ENCODE measurements at regions not wholly inside any gene's neighbourhood (a gene's known extent, or its start where the extent isn't known, plus 50 kb on each side); places are given as distances from the start of the nearest gene placed in this dataset.
"Not testable (repeated sequence)": the region's sequence is repeated elsewhere in the genome, so short reads cannot be mapped to it uniquely, and the experiment has no call there.

- BruUV-seq (replicated peaks), result no TSS peak
These were observed 60.1 kb upstream of the GNAQ start for GRCh38 chr9:78091731-78092130.

GRCh38 chr9:78089111-78089510 is 57.5 kb upstream of the GNAQ start:
- H3K27ac Mint-ChIP-seq (ENCODE audit: unreplicated experiment), result no peak overlapping the region
- no peak for TF ChIP-seq CTCF (IDR thresholded peaks at IDR 0.05; ENCODE audit: insufficient read depth in 1 of 2, low read depth in 1 of 2, low read length in 1 of 2, severe bottlenecking in 1 of 2, unreplicated experiment in 1 of 2)
- H3K4me1 Mint-ChIP-seq (ENCODE audit: low read depth, unreplicated experiment), result no peaks in the 10 kb centered on the region
- H3K4me3 Mint-ChIP-seq (ENCODE audit: unreplicated experiment), result no peak overlapping the region
- peaks cover 6% of the 10 kb centered on the region for H3K9me3 Mint-ChIP-seq (ENCODE audit: unreplicated experiment)
- BruUV-seq (replicated peaks), result no TSS peak
- Histone ChIP-seq H3K9me3 (no peaks in the 10 kb centered on the region), H3K4me3 (ENCODE audit: low read depth, low read length) (no peak overlapping the region), H3K36me3 (ENCODE audit: control insufficient read depth, insufficient read depth, low read length) (no peaks in the 10 kb centered on the region), H3K27me3 (replicated peaks; ENCODE audit: control insufficient read depth, insufficient read depth, low read length) (no peaks in the 10 kb centered on the region), H3K4me1 (no peaks in the 10 kb centered on the region)
- POLR2A ChIA-PET, result no interaction called here
- H3K27me3 Mint-ChIP-seq (ENCODE audit: insufficient read depth, unreplicated experiment), result no peaks in the 10 kb centered on the region
- intact Hi-C loops (cut with micrococcal nuclease; ENCODE audit: unreplicated experiment), result no loop called here
- H3K36me3 Mint-ChIP-seq (ENCODE audit: insufficient read depth, unreplicated experiment), result no peaks in the 10 kb centered on the region
- DNase-seq, result no peak
- CTCF ChIA-PET, result no interaction called here

More at GRCh38 chr9:78091731-78092130, 60.1 kb upstream of the GNAQ start:
- TF ChIP-seq CTCF (IDR thresholded peaks at IDR 0.05; ENCODE audit: insufficient read depth in 1 of 2, low read depth in 1 of 2, low read length in 1 of 2, severe bottlenecking in 1 of 2, unreplicated experiment in 1 of 2), result no peak
- DNase-seq, result no peak
- H3K4me3 Mint-ChIP-seq (ENCODE audit: unreplicated experiment), result no peak overlapping the region
- Histone ChIP-seq H3K4me3 (ENCODE audit: low read depth, low read length) (no peak overlapping the region), H3K9me3 (no peaks in the 10 kb centered on the region), H3K36me3 (ENCODE audit: control insufficient read depth, insufficient read depth, low read length) (no peaks in the 10 kb centered on the region), H3K27me3 (replicated peaks; ENCODE audit: control insufficient read depth, insufficient read depth, low read length) (no peaks in the 10 kb centered on the region), H3K4me1 (no peaks in the 10 kb centered on the region)
- no peaks in the 10 kb centered on the region for H3K9me3 Mint-ChIP-seq (ENCODE audit: unreplicated experiment)
- intact Hi-C loops (cut with micrococcal nuclease; ENCODE audit: unreplicated experiment), result no loop called here
- no peaks in the 10 kb centered on the region for H3K27me3 Mint-ChIP-seq (ENCODE audit: insufficient read depth, unreplicated experiment)
- no peaks in the 10 kb centered on the region for H3K36me3 Mint-ChIP-seq (ENCODE audit: insufficient read depth, unreplicated experiment)
- no peak overlapping the region for H3K27ac Mint-ChIP-seq (ENCODE audit: unreplicated experiment)
- POLR2A ChIA-PET, result no interaction called here
- no peaks in the 10 kb centered on the region for H3K4me1 Mint-ChIP-seq (ENCODE audit: low read depth, unreplicated experiment)
- CTCF ChIA-PET, result no interaction called here

- H3K9me3 ChIP-seq; H3K27ac Mint-ChIP-seq (ENCODE audit: unreplicated experiment); H3K9me3 Mint-ChIP-seq (ENCODE audit: unreplicated experiment); CTCF ChIA-PET; intact Hi-C loops (cut with micrococcal nuclease; ENCODE audit: unreplicated experiment); H3K36me3 Mint-ChIP-seq (ENCODE audit: insufficient read depth, unreplicated experiment); POLR2A ChIA-PET; H3K4me1 Mint-ChIP-seq (ENCODE audit: low read depth, unreplicated experiment); H3K27me3 ChIP-seq (replicated peaks; ENCODE audit: control insufficient read depth, insufficient read depth, low read length); H3K4me1 ChIP-seq; DNase-seq; H3K36me3 ChIP-seq (ENCODE audit: control insufficient read depth, insufficient read depth, low read length); H3K4me3 ChIP-seq (ENCODE audit: low read depth, low read length); H3K27me3 Mint-ChIP-seq (ENCODE audit: insufficient read depth, unreplicated experiment); H3K4me3 Mint-ChIP-seq (ENCODE audit: unreplicated experiment); BruUV-seq (replicated peaks): not testable (repeated sequence)
These were observed 56.6 kb upstream of the GNAQ start for GRCh38 chr9:78088190-78088589.
